ENCODE measurements at regions not wholly inside any gene's neighbourhood (a gene's known extent, or its start where the extent isn't known, plus 50 kb on each side); places are given as distances from the start of the nearest gene placed in this dataset.

DNA sequence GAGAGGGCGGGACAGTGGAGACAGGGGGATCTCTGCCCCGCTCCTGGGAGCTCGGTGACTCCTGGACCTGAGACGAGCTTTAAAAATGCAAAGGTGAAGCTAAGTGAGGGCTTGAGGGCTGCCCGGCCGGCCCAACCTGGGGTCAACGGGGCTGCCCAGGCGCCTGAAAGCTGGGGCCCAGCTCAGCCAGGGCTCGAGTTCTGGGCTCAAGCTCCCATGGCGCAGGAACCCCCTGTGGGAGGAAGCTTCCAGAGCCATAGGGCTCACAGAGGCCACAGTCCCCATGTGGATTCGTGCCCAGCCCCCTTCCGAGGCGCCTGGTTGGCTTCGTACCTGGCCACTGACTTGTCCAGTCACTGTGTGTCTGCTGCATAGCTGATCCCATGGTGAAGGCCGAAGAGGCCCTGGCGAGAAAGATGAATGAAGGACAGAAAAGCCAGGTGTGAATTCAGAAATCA lies 75.8 kb upstream of the GSE1 start:
- Histone ChIP-seq H3K27me3 (no peaks in the 10 kb centered on the region), H3K27ac (no peak overlapping the region), H3K4me3 (no peak overlapping the region), H3K9me3 (peaks cover 0 to 12% (median 1%) of the 10 kb centered on the region in 4 donors), H3K36me3 (peaks cover 0 to 12% (median 0%) of the 10 kb centered on the region in 3 donors), H3K4me1 (peaks cover 0 to 31% (median 8%) of the 10 kb centered on the region in 4 donors)
- DNase-seq (ENCODE audit: low spot score in 2 of 2) = no peak
- TF ChIP-seq EP300 (IDR thresholded peaks at IDR 0.05) = no peak
- no peak for TF ChIP-seq POLR2A (IDR thresholded peaks at IDR 0.05)
- TF ChIP-seq CTCF (IDR thresholded peaks at IDR 0.05) = no peak
- WGBS, 2 donors = 93 to 94% methylated on average over 13 to 14 of the region's 16 CpGs

DNA sequence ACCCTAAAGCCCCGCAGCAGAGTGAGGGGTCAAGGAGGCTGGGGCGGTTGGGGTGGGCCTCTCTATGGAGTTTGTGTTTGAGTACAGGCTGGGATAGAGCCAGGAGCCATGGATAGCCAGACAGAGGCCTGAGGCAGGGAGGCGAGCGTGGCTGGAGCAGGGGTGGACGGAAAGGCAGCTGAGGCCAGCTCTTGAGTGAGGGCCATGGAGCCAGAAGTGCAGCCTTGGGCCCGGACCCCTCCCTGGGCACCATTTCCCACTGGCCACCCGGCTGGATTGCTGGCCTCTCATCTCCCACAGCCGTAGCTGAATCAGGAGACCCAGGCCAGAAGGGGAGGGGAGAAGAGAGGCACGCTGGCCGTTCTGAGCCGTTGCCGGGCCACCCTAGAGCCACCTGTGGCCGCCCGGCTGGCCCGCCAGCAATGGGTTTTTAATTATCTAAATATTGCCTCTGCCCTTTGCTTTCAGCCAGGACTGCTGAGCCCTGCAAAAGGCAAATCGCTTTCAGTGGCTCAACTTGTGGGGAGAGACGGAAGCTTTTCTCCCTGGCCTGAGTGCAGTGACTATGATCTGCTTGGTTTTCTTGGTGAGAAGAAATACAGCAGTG lies 75.2 kb upstream of the GSE1 start:
- no peaks in the 10 kb centered on the region for H3K27me3 ChIP-seq
- WGBS, 2 donors = 73 to 79% methylated on average over 14 to 17 of the region's 17 CpGs
- TF ChIP-seq POLR2A (IDR thresholded peaks at IDR 0.05) (no peak), EP300 (IDR thresholded peaks at IDR 0.05) (no peak), CTCF (IDR thresholded peaks at IDR 0.05) (no peak)
- no peak overlapping the region for H3K27ac ChIP-seq
- DNase-seq (ENCODE audit: low spot score in 2 of 2) = no peak
- H3K4me1 ChIP-seq = peaks cover 0 to 36% (median 10%) of the 10 kb centered on the region in 4 donors
- H3K4me3 ChIP-seq = no peak overlapping the region
- peaks cover 0 to 12% (median 0%) of the 10 kb centered on the region in 3 donors for H3K36me3 ChIP-seq
- peaks cover 0 to 12% (median 1%) of the 10 kb centered on the region in 4 donors for H3K9me3 ChIP-seq

DNA sequence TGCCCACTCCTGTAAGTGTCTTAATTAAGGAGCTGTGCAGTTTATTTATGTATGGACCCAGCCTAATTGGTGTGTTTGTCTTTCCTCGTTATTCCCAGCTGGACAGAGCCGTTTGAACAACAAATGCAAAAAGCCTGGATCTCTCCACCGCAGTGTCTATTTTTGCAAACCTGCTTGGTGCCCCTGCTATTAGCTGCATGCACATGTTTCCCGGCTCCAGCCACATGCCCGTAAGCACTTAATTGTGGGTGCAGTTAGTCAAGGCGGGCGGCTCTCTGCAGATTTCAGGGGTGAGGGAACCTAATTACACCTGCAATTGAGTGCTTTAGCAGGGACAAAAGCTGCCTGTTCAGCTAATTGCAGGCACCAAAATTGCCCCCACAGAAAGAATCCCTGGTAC lies 74.0 kb upstream of the GSE1 start:
- DNase-seq (ENCODE audit: low spot score in 2 of 2) = no peak
- Histone ChIP-seq H3K27me3 (no peaks in the 10 kb centered on the region), H3K4me3 (no peak overlapping the region), H3K9me3 (peaks cover 0 to 12% (median 1%) of the 10 kb centered on the region in 4 donors), H3K27ac (no peak overlapping the region), H3K4me1 (peaks cover 0 to 45% (median 10%) of the 10 kb centered on the region in 4 donors), H3K36me3 (peaks cover 0 to 12% (median 0%) of the 10 kb centered on the region in 3 donors)
- TF ChIP-seq EP300 (IDR thresholded peaks at IDR 0.05) (no peak), POLR2A (IDR thresholded peaks at IDR 0.05) (no peak), CTCF (IDR thresholded peaks at IDR 0.05) (no peak)
- WGBS, 2 donors = 91 to 93% methylated on average over 7 of the region's 7 CpGs

- DNase-seq (ENCODE audit: low spot score in 2 of 2) = no peak
- TF ChIP-seq EP300 (IDR thresholded peaks at IDR 0.05) = no peak
- no peak for TF ChIP-seq POLR2A (IDR thresholded peaks at IDR 0.05)
- no peak for TF ChIP-seq CTCF (IDR thresholded peaks at IDR 0.05)
- 90 to 93% methylated on average over 12 of the region's 12 CpGs for WGBS, 2 donors
Measured at GRCh38 chr16:85539629-85540291, 73.4 kb upstream of the GSE1 start.

DNA sequence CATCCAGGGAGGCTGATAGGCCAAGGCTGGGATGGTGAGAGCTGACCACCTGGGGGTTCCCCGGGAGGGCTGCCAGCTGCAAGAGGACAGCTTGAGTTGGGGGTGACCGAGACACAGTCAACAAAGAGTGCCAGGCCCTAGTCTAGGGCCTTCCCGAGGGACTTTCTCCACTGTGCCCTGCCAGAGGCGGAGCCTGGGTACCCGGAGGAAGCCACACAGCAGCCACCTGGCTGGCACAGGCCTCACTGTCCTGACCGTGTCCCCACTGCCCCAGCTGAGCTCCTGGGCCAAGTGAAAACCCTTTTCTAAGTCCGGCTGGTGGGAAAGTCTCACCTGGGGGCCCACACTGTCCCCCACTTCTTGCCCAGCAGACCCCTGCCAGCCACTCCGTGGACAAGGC lies 71.9 kb upstream of the GSE1 start:
- Histone ChIP-seq H3K27ac (peak overlapping the region in 2 of 4 donors; percentile 20 to 34), H3K27me3 (no peaks in the 10 kb centered on the region), H3K4me3 (no peak overlapping the region), H3K4me1 (peaks cover 0 to 35% (median 8%) of the 10 kb centered on the region in 4 donors), H3K36me3 (peaks cover 0 to 12% (median 0%) of the 10 kb centered on the region in 3 donors), H3K9me3 (peaks cover 0 to 12% (median 1%) of the 10 kb centered on the region in 4 donors)
- WGBS, 2 donors = 73 to 100% methylated on average over 3 to 7 of the region's 8 CpGs
- no peak for TF ChIP-seq CTCF (IDR thresholded peaks at IDR 0.05)
- no peak for TF ChIP-seq EP300 (IDR thresholded peaks at IDR 0.05)
- no peak for DNase-seq (ENCODE audit: low spot score in 2 of 2)

More at GRCh38 chr16:85539629-85540291, 73.4 kb upstream of the GSE1 start:
- peaks cover 0 to 12% (median 1%) of the 10 kb centered on the region in 4 donors for H3K9me3 ChIP-seq
- H3K27ac ChIP-seq = no peak overlapping the region
- H3K4me3 ChIP-seq = no peak overlapping the region
- peaks cover 0 to 12% (median 0%) of the 10 kb centered on the region in 3 donors for H3K36me3 ChIP-seq
- peaks cover 0 to 45% (median 10%) of the 10 kb centered on the region in 4 donors for H3K4me1 ChIP-seq
- H3K27me3 ChIP-seq = no peaks in the 10 kb centered on the region
